Stomach smooth muscle (tissue), 2 donors: ENCODE measurements at regions not wholly inside any gene's neighbourhood (a gene's known extent, or its start where the extent isn't known, plus 50 kb on each side); places are given as distances from the start of the nearest gene placed in this dataset.

Experiments
- H3K27ac ChIP-seq: one replicate; pipeline ENCODE4 v1.7.0; 2013; ENCODE audit warnings: mild to moderate bottlenecking, low read length, inconsistent platforms
- H3K27me3 ChIP-seq, 2 donors: one replicate each; pipeline ENCODE4 v1.7.0; 2013; ENCODE audit warnings: low read length in 2 of 2; ENCODE audit not compliant: insufficient read depth in 2 of 2, control insufficient read depth in 1 of 2
- H3K36me3 ChIP-seq, 2 donors: one replicate each; pipeline ENCODE4 v1.7.0; 2013; ENCODE audit warnings: low read length in 2 of 2; ENCODE audit not compliant: control insufficient read depth in 2 of 2, insufficient read depth in 2 of 2
- H3K4me1 ChIP-seq: one replicate; pipeline ENCODE4 v1.7.0; 2013; ENCODE audit warnings: low read length; ENCODE audit not compliant: control insufficient read depth, insufficient read depth
- H3K4me3 ChIP-seq, 2 donors: one replicate each; pipeline ENCODE4 v1.7.0; 2013; ENCODE audit warnings: low read length in 2 of 2
- H3K9ac ChIP-seq, 2 donors: one replicate each; pipeline ENCODE4 v1.7.0; 2013; ENCODE audit warnings: low read length in 2 of 2, mild to moderate bottlenecking in 1 of 2
- H3K9me3 ChIP-seq, 2 donors: one replicate each; pipeline ENCODE4 v1.7.0; 2013; ENCODE audit warnings: low read length in 2 of 2; ENCODE audit not compliant: control insufficient read depth in 2 of 2
- donor health status: healthy.
- donor health status: Pancreatic carcinoma.

DNA sequence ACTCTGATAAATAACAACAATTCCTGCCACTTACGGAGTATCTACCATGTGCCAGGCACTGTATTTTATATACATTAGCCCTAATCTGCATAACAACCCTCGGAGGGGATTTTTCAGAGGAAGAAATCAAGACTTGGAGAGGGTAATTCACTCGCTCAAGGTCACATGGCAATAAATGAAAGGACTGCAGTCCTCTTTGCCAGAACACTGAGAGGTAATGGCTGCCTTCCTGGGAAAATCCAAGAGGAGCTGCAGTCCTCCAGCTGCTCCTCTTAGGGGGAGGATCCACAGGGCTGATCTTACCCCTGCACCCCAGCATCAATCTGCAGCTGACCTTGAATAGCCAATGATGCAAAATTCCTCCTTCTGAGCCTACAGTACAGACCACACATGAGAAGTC lies 114.1 kb upstream of the RPL38 start:
- no peaks in the 10 kb centered on the region for H3K4me1 ChIP-seq
- no peak overlapping the region for H3K27ac ChIP-seq
- H3K27me3 ChIP-seq = peaks cover 2 to 3% of the 10 kb centered on the region in 2 donors
- H3K4me3 ChIP-seq = no peak overlapping the region
- H3K36me3 ChIP-seq = no peaks in the 10 kb centered on the region
- peaks cover 2 to 8% of the 10 kb centered on the region in 2 donors for H3K9me3 ChIP-seq
- H3K9ac ChIP-seq = no peak overlapping the region

DNA sequence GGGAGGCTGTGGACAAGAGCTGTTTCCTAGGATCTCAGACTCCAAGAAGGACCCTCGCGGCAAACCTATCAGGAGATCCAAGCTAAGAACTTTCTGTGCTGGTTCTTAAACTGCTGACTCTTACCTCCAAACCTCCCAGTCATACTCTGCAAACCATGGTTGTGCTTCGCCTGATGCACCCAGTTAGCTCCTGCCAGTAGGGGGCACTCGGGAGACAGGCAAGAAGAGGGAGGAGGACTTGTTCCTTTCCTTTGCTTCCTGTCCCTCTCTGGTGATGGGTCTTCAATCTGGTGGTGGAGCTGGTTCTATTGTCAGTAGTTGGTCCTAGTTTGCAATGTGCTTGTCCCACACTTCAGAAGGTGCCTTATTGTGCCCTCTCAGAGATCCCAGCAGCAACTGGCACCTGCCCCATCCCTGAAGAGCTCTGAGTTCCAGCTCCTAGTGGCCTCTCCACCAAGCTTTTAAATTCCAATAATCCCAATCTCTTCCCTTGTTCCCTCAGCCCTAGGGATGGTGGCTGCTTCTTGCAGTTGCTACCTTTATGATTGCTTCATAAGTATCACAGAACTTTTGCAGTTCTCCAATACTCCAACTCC lies 113.5 kb upstream of the RPL38 start:
- Histone ChIP-seq H3K9ac (no peak overlapping the region), H3K4me3 (no peak overlapping the region), H3K9me3 (peaks cover 2 to 8% of the 10 kb centered on the region in 2 donors), H3K36me3 (no peaks in the 10 kb centered on the region), H3K27ac (no peak overlapping the region), H3K27me3 (peaks cover 2 to 3% of the 10 kb centered on the region in 2 donors), H3K4me1 (no peaks in the 10 kb centered on the region)

DNA sequence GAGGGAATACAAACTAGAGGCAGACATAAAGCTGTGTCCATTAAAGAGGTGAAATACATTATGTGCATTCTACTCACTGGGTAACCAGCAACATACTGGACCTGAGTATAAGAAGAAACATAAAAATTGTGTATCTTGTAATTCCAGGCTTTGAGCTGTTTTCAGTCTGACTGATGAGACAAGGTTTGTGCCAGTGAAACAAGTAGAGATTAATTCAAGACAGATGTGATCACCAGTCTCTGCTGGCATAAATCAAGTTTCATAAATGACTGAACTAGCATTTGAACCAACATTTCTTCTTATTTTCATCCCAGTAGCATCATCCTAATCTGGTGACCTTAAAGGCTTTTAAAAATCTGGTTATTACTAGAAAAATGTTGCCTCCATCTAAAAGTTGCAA lies 108.8 kb upstream of the RPL38 start:
- no peaks in the 10 kb centered on the region for H3K36me3 ChIP-seq
- peaks cover under 1 to 8% of the 10 kb centered on the region in 2 donors for H3K27me3 ChIP-seq
- no peaks in the 10 kb centered on the region for H3K4me1 ChIP-seq
- no peak overlapping the region for H3K4me3 ChIP-seq
- H3K27ac ChIP-seq = no peak overlapping the region
- H3K9ac ChIP-seq = no peak overlapping the region
- peaks cover 2 to 8% of the 10 kb centered on the region in 2 donors for H3K9me3 ChIP-seq

DNA sequence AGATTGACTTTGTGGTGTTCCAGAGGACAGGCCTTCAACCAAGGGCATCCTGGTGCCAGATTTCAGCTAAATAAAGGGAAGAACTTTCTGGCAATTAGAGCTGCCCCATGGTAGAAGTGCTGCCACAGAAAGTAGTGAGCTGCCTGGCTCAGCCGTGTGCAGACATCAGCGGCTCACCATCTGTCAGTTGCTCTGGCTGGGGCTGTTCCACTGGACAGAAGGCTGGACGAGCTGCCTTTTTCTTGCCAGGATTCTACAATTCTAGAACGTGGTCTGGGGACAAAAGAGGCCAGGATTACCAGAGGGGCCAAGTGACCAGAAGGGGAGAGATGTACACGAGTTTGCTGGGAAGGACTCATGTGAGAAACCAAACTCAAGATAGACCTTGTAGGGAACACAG lies 107.0 kb upstream of the RPL38 start:
- H3K9ac ChIP-seq = no peak overlapping the region

DNA sequence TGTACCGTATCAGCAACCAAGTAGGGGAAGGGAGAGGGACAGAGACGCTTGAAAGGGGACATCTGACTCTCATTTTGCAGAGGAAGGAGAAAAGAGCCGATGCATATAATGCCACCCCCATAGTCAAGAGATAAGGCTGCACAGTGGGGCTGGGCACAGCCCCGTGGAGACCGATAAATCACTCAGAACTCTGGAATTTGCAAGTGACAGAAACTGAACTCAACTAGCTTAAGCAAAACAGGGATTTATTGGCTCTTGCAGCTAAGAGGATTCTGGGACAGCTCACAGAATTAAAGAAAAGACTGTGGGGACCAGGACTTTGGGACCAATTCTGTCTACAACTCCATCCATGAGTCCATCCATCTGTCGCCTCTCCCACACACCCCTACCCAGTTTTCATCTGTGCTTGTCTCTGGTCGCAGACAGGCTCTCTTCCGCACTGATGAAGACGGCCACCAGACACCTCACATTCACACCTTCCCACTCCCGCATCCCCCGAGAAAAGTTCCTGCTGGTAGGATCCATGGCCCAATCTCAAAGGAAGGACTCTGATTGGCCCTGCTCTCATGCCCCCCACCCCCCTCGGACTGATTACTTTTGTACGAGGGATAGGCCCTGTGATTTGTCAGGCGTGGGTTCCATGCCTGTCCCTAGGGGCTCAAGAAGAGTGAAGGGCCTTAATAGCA lies 105.9 kb upstream of the RPL38 start:
- no peak overlapping the region for H3K4me3 ChIP-seq
- H3K27ac ChIP-seq = no peak overlapping the region
- peaks cover 9 to 23% of the 10 kb centered on the region in 2 donors for H3K27me3 ChIP-seq
- no peaks in the 10 kb centered on the region for H3K4me1 ChIP-seq
- H3K9ac ChIP-seq = no peak overlapping the region
- H3K9me3 ChIP-seq = no peaks in the 10 kb centered on the region
- no peaks in the 10 kb centered on the region for H3K36me3 ChIP-seq

More for the DNA sequence above, 107.0 kb upstream of the RPL38 start:
- Histone ChIP-seq H3K4me3 (no peak overlapping the region), H3K36me3 (no peaks in the 10 kb centered on the region), H3K27ac (no peak overlapping the region), H3K27me3 (peaks cover 9 to 14% of the 10 kb centered on the region in 2 donors), H3K4me1 (no peaks in the 10 kb centered on the region), H3K9me3 (no peaks in the 10 kb centered on the region)

DNA sequence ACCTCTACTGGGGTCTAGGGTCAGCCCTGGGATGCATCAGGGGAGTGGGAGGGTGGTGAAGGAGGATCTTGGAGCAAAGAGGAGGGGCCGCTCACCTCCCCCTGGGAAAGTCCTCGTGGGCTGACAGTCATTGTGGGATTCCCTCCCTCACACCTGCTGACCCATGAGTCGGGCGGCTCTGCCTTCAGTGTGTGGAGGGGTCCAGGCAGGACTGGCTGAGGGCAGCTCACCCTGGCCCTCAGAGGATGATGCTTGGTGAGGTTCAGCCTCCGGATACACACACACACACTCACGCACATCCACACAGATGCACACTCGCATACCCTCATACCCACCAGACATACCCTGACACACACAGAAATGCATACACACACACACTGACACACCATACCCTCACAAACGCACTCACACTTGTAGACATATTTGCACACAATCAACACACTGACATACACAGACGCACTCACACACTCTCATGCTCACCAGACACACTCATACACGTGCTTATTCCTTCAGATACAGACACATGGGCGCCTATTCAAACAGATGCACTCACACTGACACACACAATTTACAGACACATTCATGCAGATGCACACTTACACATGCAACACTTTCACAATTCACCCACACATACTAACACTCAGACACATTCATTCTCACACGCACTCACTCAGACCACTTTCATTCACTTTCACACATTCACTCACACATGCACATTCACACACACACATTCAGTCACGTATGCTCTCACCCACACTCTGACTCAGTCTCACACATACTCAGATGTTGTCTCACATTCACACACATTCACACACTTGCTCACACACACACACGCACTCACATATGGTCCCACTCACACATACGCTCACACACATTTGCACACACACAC lies 105.1 kb upstream of the RPL38 start:
- Histone ChIP-seq H3K9me3 (no peaks in the 10 kb centered on the region), H3K27me3 (peaks cover 9 to 30% of the 10 kb centered on the region in 2 donors), H3K36me3 (no peaks in the 10 kb centered on the region), H3K9ac (no peak overlapping the region), H3K4me3 (no peak overlapping the region), H3K4me1 (no peaks in the 10 kb centered on the region), H3K27ac (no peak overlapping the region)

DNA sequence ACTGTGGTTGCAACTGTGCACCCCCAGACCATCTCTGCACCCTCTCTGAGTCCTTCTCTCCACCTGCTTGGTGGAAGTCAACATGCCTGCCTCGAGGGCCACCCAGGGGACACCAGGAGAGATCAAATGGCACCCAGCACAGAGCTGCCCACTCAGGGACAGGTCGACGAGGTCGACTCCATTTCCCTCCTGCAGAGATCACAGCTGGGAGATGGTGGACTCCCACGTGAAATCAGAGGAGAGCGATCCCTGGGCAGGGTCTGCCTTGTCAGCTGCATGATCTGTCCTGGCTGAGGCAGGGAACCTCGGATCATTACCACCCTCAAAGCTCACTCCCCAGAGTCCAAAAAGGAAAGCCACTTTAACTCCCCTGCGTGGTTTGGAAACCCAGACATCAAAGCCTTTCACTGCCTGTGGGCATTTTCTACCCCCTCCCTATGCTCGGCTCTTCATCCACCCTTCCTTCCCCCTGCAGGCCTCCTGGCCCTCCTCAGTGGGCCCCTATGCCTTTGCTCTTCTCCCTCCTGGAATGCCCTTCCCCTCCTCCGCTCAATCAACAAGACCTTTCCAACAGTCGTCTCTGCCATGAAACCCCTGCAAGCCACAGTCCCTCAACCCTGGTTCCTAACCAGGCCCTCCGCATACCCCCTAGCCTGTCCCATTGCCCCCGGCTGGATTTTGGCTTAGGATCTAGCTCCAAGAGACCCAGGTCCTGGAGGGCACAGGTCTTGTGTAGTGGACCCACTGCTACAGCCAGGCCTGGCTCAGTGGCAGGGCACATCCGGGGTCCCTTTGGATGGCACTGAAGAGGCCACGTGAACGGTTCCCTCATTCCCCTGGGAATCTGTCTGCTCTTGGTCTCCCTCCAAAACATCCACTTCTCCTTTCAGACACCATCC lies 103.8 kb upstream of the RPL38 start:
- H3K27me3 ChIP-seq = peaks cover 9 to 31% of the 10 kb centered on the region in 2 donors
- H3K27ac ChIP-seq = no peak overlapping the region
- no peak overlapping the region for H3K4me3 ChIP-seq
- H3K36me3 ChIP-seq = no peaks in the 10 kb centered on the region
- H3K4me1 ChIP-seq = no peaks in the 10 kb centered on the region
- no peak overlapping the region for H3K9ac ChIP-seq
- no peaks in the 10 kb centered on the region for H3K9me3 ChIP-seq

DNA sequence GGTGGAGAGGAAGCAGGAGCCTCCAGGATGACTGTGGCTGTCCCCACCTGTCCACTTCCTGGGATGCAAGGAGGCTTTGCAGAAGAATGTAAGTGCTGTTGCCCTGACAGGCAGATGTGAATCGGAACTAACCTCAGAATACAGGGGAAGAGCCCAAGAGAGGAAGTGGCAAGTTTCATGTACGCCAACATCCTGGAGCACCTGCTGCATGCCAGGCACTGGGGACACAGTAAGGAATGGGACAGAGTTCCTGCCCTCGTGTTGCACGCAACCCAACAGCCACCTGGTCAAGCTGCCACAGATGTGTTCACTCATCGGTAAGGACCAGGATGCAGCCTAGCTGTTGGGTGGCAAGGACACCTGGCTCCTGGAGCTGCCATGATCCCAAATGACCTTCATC lies 98.6 kb upstream of the RPL38 start:
- no peak overlapping the region for H3K9ac ChIP-seq
- H3K4me1 ChIP-seq = no peaks in the 10 kb centered on the region
- no peaks in the 10 kb centered on the region for H3K9me3 ChIP-seq
- H3K27me3 ChIP-seq = peaks cover 6 to 34% of the 10 kb centered on the region in 2 donors
- no peak overlapping the region for H3K27ac ChIP-seq
- no peaks in the 10 kb centered on the region for H3K36me3 ChIP-seq
- no peak overlapping the region for H3K4me3 ChIP-seq

DNA sequence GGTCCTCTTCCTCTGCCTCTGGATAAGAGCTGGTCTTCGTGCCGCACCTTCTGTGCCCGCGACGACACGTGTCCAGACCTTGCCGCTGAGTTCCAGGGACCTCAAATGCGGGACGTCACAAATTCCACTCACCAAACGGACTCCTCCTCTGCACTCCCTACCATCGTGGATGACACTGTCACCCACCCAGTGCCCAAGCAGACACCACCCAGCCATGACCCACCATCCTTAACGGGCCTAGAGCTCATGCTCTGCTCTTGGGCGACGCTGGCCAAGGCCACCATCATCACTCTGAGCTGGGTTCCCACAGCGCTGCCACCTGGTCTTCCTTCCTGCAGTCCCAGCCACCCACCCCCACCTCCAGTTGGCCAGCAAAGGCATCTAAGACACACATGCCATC lies 96.4 kb upstream of the RPL38 start:
- Histone ChIP-seq H3K9me3 (no peaks in the 10 kb centered on the region), H3K27me3 (peaks cover 0 to 21% of the 10 kb centered on the region in 2 donors), H3K4me1 (no peaks in the 10 kb centered on the region)

DNA sequence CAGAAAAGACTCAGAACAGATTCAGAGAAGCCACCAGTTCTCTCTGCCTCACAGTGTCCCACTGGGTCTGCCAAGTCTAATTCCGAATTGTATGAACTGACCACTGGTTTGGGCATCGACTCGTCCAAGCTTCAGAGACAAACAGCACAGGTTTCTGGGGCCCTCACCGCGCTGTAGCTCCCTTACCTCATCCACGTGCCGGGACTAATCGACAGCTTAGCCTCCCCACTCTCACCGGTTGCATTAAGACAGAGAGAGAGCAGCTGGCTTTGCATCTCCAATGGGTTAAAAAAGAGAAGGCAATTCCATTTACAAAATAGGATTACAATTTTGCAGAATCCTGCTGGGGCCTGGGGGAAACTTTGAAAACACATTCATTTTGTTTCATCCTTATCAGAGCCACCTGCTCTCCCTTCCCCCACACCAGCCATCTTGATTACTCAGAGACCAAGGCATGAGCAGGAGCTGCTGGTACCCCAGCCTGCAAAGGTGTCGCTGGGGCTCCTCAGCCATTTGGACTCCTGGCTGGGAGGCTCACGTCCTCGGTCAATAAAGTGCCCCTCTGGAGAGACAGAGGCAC lies 95.3 kb upstream of the RPL38 start:
- Histone ChIP-seq H3K27me3 (peaks cover 0 to 14% of the 10 kb centered on the region in 2 donors), H3K4me1 (no peaks in the 10 kb centered on the region), H3K4me3 (no peak overlapping the region), H3K27ac (no peak overlapping the region), H3K9ac (no peak overlapping the region), H3K36me3 (no peaks in the 10 kb centered on the region), H3K9me3 (no peaks in the 10 kb centered on the region)

More for the DNA sequence above, 96.4 kb upstream of the RPL38 start:
- Histone ChIP-seq H3K9ac (no peak overlapping the region), H3K4me3 (no peak overlapping the region), H3K36me3 (no peaks in the 10 kb centered on the region), H3K27ac (no peak overlapping the region)
